DMS79 treated with DMSO at 0.1 percent for 48 hours (cell line): ENCODE measurements at regions not wholly inside any gene's neighbourhood (a gene's known extent, or its start where the extent isn't known, plus 50 kb on each side); places are given as distances from the start of the nearest gene placed in this dataset.
"Not testable (repeated sequence)": the region's sequence is repeated elsewhere in the genome, so short reads cannot be mapped to it uniquely, and the experiment has no call there.

ENCODE experiments used
- DNase-seq: peaks from one replicate; lab custom pipeline; 2025; lab: John Stamatoyannopoulos, UW

DNA sequence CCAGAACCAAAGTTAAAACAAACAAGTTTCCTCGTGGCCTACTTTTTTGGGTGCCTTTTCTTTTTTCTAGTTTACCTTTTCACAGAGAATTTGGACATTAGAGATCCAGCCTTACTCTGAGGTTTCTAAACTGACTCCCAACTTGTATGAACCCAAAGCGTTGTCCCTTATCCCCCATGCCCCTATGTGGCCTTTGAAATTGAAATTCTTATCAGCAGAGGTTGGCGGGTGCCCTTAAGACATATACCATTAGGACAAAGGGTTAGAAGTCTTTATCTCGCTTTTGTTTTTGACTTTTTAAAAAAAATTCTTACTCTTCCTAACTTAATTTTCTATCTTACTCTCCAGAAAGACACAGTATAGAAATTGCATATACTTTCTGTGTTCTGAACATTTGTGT is 76.3 kb upstream of the C7orf33 start:
- DNase-seq, result no peak

DNA sequence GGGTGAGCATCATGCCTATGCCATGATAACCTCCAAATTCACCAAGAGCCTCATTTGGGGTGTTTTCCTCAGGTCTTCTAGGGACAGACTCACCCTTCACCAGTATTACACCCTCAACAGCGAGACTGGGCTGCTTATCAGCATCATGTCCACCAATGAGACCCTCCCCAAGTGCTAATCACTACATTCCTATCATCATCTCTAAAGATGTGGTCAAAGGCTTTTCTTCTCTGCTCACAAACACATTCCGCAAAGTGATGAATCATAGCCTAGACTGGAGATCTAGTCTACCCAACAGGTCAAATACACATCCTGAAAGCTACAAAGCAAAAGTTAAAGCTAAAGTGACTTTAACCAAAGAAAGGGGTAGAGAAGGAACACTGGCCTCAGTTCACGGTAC is 75.3 kb upstream of the C7orf33 start:
- no peak for DNase-seq

- no peak for DNase-seq
Observed at GRCh38 chr7:148515728-148516695, 74.6 kb upstream of the C7orf33 start.

DNA sequence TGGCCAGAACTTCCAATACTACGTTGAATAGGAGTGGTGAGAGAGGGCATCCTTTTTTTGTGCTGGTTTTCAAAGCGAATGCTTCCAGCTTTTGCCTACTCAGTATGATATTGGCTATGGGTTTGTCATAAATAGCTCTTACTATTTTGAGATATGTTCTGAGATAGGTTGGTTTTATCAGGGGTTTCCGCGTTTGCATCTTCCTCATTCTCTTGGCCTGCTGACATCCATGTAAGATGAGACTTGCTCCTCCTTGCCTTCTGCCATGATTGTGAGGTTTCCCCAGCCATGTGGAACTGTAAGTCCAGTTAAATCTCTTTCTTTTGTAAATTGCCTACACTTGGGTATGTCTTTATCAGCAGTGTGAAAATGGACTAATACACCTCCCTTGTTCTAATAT is 71.2 kb upstream of the C7orf33 start:
- not testable (repeated sequence) for DNase-seq

DNA sequence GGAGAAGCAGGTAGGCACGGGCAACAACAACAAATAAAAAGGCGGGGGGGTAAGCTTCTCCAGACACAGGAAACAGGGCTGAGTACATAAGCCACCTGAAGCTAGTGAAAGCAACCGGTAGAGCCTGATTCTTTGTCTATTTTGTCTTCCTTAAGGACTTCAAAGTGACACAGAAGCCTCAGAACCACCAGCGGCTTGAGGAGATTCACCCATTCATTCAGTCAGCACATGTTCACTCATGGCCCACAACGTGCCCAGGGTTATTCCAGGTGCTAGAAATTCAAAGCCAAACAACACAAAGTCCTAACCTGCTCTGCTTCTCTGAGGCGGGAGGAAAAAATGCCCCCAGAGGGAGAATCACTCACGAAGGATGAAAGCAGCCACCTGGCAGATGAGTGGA is 69.3 kb upstream of the C7orf33 start:
- no peak for DNase-seq

DNA sequence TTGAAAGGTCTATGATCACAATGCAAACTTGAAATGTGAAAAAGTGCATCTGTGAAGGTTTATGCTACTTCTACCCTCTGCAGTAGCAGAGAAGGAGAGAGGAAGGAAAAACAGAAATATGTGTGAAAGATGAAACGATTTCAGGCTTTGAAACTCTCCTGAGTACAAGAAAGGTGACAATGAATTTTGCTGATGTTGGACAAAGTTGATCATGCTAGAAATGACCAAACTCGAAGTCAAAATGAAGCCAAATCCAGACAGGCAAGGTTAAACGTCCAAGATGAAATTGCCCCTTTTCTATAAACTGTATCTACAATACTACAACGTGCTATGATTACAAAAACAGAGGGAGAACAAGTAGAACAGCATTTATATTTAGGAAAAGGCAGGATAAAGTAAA is 67.0 kb upstream of the C7orf33 start:
- DNase-seq, result no peak

- no peak for DNase-seq
Observed at GRCh38 chr7:148524479-148525224, 65.9 kb upstream of the C7orf33 start.

GRCh38 chr7:148527717-148528168 is 62.8 kb upstream of the C7orf33 start:
- DNase-seq, result no peak

GRCh38 chr7:148535217-148535616 is 55.3 kb upstream of the C7orf33 start:
- no peak for DNase-seq

GRCh38 chr7:148537435-148537834 is 53.1 kb upstream of the C7orf33 start:
- DNase-seq, result no peak

GRCh38 chr7:148540041-148540738 is 50.4 kb upstream of the C7orf33 start:
- no peak for DNase-seq
